ENCODE measurements at regions not wholly inside any gene's neighbourhood (a gene's known extent, or its start where the extent isn't known, plus 50 kb on each side); places are given as distances from the start of the nearest gene placed in this dataset.
A peak's percentile ranks its signal among the peaks of the same experiment; 100 is the strongest.

DNA sequence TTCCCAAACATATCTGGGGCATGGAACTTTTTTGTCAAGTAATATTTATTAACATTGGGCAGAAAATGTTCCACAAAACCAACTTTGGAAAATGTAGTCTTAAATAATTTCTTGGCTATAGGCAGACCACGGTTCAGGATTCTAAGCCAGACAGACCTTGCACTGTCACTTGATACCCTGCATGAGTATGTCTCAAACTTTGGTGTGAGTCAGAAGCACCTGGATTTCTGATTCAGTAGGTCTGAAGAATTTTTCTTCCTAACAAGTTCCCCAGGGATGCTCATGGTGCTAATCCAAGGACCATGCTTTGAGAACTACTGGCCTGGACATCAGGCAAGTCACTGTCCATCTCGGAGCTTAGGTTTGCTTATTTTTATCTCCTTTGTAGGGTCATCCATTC lies 562.0 kb downstream of the PLPP3 start:
- 100% methylated on average over 1 of the region's 2 CpGs for WGBS
- no peak overlapping the region for H3K27ac ChIP-seq (ENCODE audit: low read length, poor library complexity, severe bottlenecking)
- H2AK5ac ChIP-seq (ENCODE audit: low read length, severe bottlenecking) = no peak overlapping the region

DNA sequence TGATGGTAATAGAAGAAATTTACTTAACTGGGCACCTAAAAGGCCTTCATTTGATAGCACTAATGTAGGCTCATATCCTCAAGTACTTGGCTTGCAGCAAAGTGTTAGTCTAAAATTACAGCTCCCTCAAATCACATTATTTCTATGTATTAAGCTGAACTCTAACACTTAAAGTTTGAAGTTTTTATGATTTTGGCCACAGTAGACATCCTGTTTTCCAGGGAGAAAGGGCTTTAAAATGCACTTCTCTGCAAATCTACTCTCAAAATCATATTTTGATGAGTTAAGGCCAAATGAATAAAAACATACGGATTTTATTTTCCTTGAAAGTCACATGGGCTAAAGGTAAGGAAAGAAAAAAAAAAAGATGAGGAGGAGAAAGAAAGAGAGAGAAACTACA lies 575.5 kb downstream of the PLPP3 start:
- H4K8ac ChIP-seq (ENCODE audit: low read length) = no peak overlapping the region
- no peak overlapping the region for H3K9ac ChIP-seq (ENCODE audit: low read length)
- no peak overlapping the region for H4K91ac ChIP-seq (ENCODE audit: low read length)
- no peak overlapping the region for H3K4ac ChIP-seq (ENCODE audit: low read depth in 1 of 2, low read length in 2 of 2)
- H2BK5ac ChIP-seq (ENCODE audit: low read depth, low read length, poor library complexity, severe bottlenecking) = no peak overlapping the region
- H3K4me3 ChIP-seq (ENCODE audit: insufficient read depth in 1 of 2, low read depth in 1 of 2, low read length in 2 of 2) = no peak overlapping the region
- H3K9me3 ChIP-seq (ENCODE audit: control insufficient read depth, low read length) = peaks cover 2% of the 10 kb centered on the region
- no peak overlapping the region for H3K4me2 ChIP-seq (ENCODE audit: low read length, poor library complexity, severe bottlenecking)
- no peak overlapping the region for H3K23ac ChIP-seq (ENCODE audit: low read length in 2 of 2)
- DNase-seq = no peak
- H2AFZ ChIP-seq (ENCODE audit: low read depth, low read length) = no peak overlapping the region
- no peak overlapping the region for H2BK120ac ChIP-seq (ENCODE audit: low read depth, low read length)
- WGBS = 100% methylated on average over 1 of the region's 1 CpG
- H3K27ac ChIP-seq (ENCODE audit: low read length, poor library complexity, severe bottlenecking) = no peak overlapping the region
- H3K79me1 ChIP-seq (replicated peaks; ENCODE audit: low read length, poor library complexity, severe bottlenecking) = no peaks in the 10 kb centered on the region
- H3K27me3 ChIP-seq (ENCODE audit: control insufficient read depth in 1 of 2, insufficient read depth in 1 of 2, low read length in 2 of 2) = no peaks in the 10 kb centered on the region
- H2AK5ac ChIP-seq (ENCODE audit: low read length, severe bottlenecking) = no peak overlapping the region
- peaks cover 0 to under 1% of the 10 kb centered on the region in 2 experiments for H3K36me3 ChIP-seq (ENCODE audit: control insufficient read depth in 1 of 2, insufficient read depth in 2 of 2, low read depth in 1 of 2, low read length in 2 of 2)
- H2BK15ac ChIP-seq (ENCODE audit: low read depth, poor library complexity, severe bottlenecking) = no peak overlapping the region
- no peak overlapping the region for H3K18ac ChIP-seq (ENCODE audit: low read depth in 1 of 2, low read length in 2 of 2)
- no peaks in the 10 kb centered on the region for H3K4me1 ChIP-seq (ENCODE audit: control insufficient read depth, insufficient read depth, low read depth, low read length)
- no peak overlapping the region for H2BK12ac ChIP-seq (ENCODE audit: low read length in 2 of 2)
- H3K14ac ChIP-seq (ENCODE audit: low read length in 2 of 2) = no peak overlapping the region

More for the DNA sequence above, 562.0 kb downstream of the PLPP3 start:
- no peak overlapping the region for H3K4me2 ChIP-seq (ENCODE audit: low read length, poor library complexity, severe bottlenecking)
- H4K8ac ChIP-seq (ENCODE audit: low read length) = no peak overlapping the region
- no peak for DNase-seq
- H2BK5ac ChIP-seq (ENCODE audit: low read depth, low read length, poor library complexity, severe bottlenecking) = no peak overlapping the region
- H3K4me1 ChIP-seq (ENCODE audit: control insufficient read depth, insufficient read depth, low read depth, low read length) = no peaks in the 10 kb centered on the region
- H3K36me3 ChIP-seq (ENCODE audit: control insufficient read depth in 1 of 2, insufficient read depth in 2 of 2, low read depth in 1 of 2, low read length in 2 of 2) = no peaks in the 10 kb centered on the region
- H3K4ac ChIP-seq (ENCODE audit: low read depth in 1 of 2, low read length in 2 of 2) = no peak overlapping the region
- no peak overlapping the region for H3K9ac ChIP-seq (ENCODE audit: low read length)
- peaks cover 24% of the 10 kb centered on the region for H3K9me3 ChIP-seq (ENCODE audit: control insufficient read depth, low read length)
- H3K18ac ChIP-seq (ENCODE audit: low read depth in 1 of 2, low read length in 2 of 2) = no peak overlapping the region
- no peaks in the 10 kb centered on the region for H3K27me3 ChIP-seq (ENCODE audit: control insufficient read depth in 1 of 2, insufficient read depth in 1 of 2, low read length in 2 of 2)
- no peak overlapping the region for H2AFZ ChIP-seq (ENCODE audit: low read depth, low read length)
- H2BK12ac ChIP-seq (ENCODE audit: low read length in 2 of 2) = no peak overlapping the region
- H3K79me1 ChIP-seq (replicated peaks; ENCODE audit: low read length, poor library complexity, severe bottlenecking) = no peaks in the 10 kb centered on the region
- no peak overlapping the region for H3K4me3 ChIP-seq (ENCODE audit: insufficient read depth in 1 of 2, low read depth in 1 of 2, low read length in 2 of 2)
- H2BK15ac ChIP-seq (ENCODE audit: low read depth, poor library complexity, severe bottlenecking) = no peak overlapping the region
- no peak overlapping the region for H2BK120ac ChIP-seq (ENCODE audit: low read depth, low read length)
- H4K91ac ChIP-seq (ENCODE audit: low read length) = no peak overlapping the region
- H3K23ac ChIP-seq (ENCODE audit: low read length in 2 of 2) = no peak overlapping the region
- H3K14ac ChIP-seq (ENCODE audit: low read length in 2 of 2) = no peak overlapping the region

DNA sequence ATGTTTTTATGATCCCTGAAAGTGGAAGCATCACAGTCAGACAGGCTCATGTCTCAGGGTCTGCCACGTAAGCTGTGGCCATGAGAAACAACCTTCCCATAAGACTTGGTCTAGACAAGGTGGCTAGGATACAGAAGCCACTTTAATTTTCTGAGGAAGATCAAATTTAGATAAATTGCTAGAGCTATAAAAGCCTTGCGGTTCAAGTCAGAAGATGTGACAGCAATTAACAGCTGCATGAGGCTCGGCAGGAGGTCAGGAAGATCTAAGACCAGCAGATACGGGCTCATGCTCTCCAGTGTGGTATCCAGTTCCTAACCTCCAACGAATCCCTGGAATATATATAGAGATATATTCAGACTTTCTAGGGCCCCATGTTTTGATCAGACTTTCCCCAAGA lies 577.1 kb downstream of the PLPP3 start:
- Histone ChIP-seq H3K4me3 (ENCODE audit: insufficient read depth in 1 of 2, low read depth in 1 of 2, low read length in 2 of 2) (no peak overlapping the region), H2BK5ac (ENCODE audit: low read depth, low read length, poor library complexity, severe bottlenecking) (no peak overlapping the region), H2AFZ (ENCODE audit: low read depth, low read length) (no peak overlapping the region), H3K4me2 (ENCODE audit: low read length, poor library complexity, severe bottlenecking) (no peak overlapping the region), H3K14ac (ENCODE audit: low read length in 2 of 2) (no peak overlapping the region), H2AK5ac (ENCODE audit: low read length, severe bottlenecking) (no peak overlapping the region), H3K9me3 (ENCODE audit: control insufficient read depth, low read length) (peaks cover 3% of the 10 kb centered on the region), H2BK12ac (ENCODE audit: low read length in 2 of 2) (no peak overlapping the region), H3K9ac (ENCODE audit: low read length) (no peak overlapping the region), H3K27me3 (ENCODE audit: control insufficient read depth in 1 of 2, insufficient read depth in 1 of 2, low read length in 2 of 2) (no peaks in the 10 kb centered on the region), H2BK15ac (ENCODE audit: low read depth, poor library complexity, severe bottlenecking) (no peak overlapping the region), H3K36me3 (ENCODE audit: control insufficient read depth in 1 of 2, insufficient read depth in 2 of 2, low read depth in 1 of 2, low read length in 2 of 2) (no peaks in the 10 kb centered on the region), H4K91ac (ENCODE audit: low read length) (no peak overlapping the region), H3K18ac (ENCODE audit: low read depth in 1 of 2, low read length in 2 of 2) (no peak overlapping the region), H3K27ac (ENCODE audit: low read length, poor library complexity, severe bottlenecking) (no peak overlapping the region), H3K4me1 (ENCODE audit: control insufficient read depth, insufficient read depth, low read depth, low read length) (no peaks in the 10 kb centered on the region), H4K8ac (ENCODE audit: low read length) (no peak overlapping the region), H3K79me1 (replicated peaks; ENCODE audit: low read length, poor library complexity, severe bottlenecking) (no peaks in the 10 kb centered on the region), H3K23ac (ENCODE audit: low read length in 2 of 2) (no peak overlapping the region), H2BK120ac (ENCODE audit: low read depth, low read length) (no peak overlapping the region), H3K4ac (ENCODE audit: low read depth in 1 of 2, low read length in 2 of 2) (no peak overlapping the region)
- WGBS = 71% methylated on average over 3 of the region's 5 CpGs
- DNase-seq = no peak

DNA sequence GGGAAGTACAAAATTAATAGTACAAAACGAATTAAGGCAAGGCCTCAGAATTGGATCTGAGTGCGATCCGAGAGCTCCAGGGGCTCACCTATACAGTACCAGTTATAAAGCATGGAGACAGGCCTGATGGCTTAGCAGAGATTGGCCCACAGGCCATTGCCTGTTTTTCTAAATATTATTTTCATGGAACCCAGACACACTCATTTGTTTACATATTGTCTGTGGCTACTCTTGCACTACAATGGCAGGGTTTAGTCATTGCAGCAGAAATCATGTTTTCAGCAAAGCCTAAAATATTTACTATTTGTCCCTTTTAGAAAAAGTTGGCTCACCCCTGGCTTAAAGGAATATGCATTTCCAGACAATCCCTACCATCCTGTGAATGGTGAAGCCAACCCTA lies 578.9 kb downstream of the PLPP3 start:
- Histone ChIP-seq H2AFZ (ENCODE audit: low read depth, low read length) (no peak overlapping the region), H3K4me1 (ENCODE audit: control insufficient read depth, insufficient read depth, low read depth, low read length) (no peaks in the 10 kb centered on the region), H3K4me3 (ENCODE audit: insufficient read depth in 1 of 2, low read depth in 1 of 2, low read length in 2 of 2) (no peak overlapping the region), H2BK15ac (ENCODE audit: low read depth, poor library complexity, severe bottlenecking) (no peak overlapping the region), H2BK12ac (ENCODE audit: low read length in 2 of 2) (no peak overlapping the region), H4K91ac (ENCODE audit: low read length) (no peak overlapping the region), H3K27me3 (ENCODE audit: control insufficient read depth in 1 of 2, insufficient read depth in 1 of 2, low read length in 2 of 2) (no peaks in the 10 kb centered on the region), H3K23ac (ENCODE audit: low read length in 2 of 2) (no peak overlapping the region), H2BK120ac (ENCODE audit: low read depth, low read length) (no peak overlapping the region), H3K9ac (ENCODE audit: low read length) (no peak overlapping the region), H3K36me3 (ENCODE audit: control insufficient read depth in 1 of 2, insufficient read depth in 2 of 2, low read depth in 1 of 2, low read length in 2 of 2) (no peaks in the 10 kb centered on the region), H2AK5ac (ENCODE audit: low read length, severe bottlenecking) (no peak overlapping the region), H3K18ac (ENCODE audit: low read depth in 1 of 2, low read length in 2 of 2) (no peak overlapping the region), H3K79me1 (replicated peaks; ENCODE audit: low read length, poor library complexity, severe bottlenecking) (no peaks in the 10 kb centered on the region), H3K4me2 (ENCODE audit: low read length, poor library complexity, severe bottlenecking) (no peak overlapping the region), H3K27ac (ENCODE audit: low read length, poor library complexity, severe bottlenecking) (no peak overlapping the region), H3K14ac (ENCODE audit: low read length in 2 of 2) (no peak overlapping the region), H4K8ac (ENCODE audit: low read length) (no peak overlapping the region), H2BK5ac (ENCODE audit: low read depth, low read length, poor library complexity, severe bottlenecking) (no peak overlapping the region), H3K9me3 (ENCODE audit: control insufficient read depth, low read length) (peaks cover 9% of the 10 kb centered on the region), H3K4ac (ENCODE audit: low read depth in 1 of 2, low read length in 2 of 2) (no peak overlapping the region)
- 88% methylated on average over 3 of the region's 3 CpGs for WGBS
- DNase-seq = peak; percentile 6
